ENCODE measurements at regions not wholly inside any gene's neighbourhood (a gene's known extent, or its start where the extent isn't known, plus 50 kb on each side); places are given as distances from the start of the nearest gene placed in this dataset.

DNA sequence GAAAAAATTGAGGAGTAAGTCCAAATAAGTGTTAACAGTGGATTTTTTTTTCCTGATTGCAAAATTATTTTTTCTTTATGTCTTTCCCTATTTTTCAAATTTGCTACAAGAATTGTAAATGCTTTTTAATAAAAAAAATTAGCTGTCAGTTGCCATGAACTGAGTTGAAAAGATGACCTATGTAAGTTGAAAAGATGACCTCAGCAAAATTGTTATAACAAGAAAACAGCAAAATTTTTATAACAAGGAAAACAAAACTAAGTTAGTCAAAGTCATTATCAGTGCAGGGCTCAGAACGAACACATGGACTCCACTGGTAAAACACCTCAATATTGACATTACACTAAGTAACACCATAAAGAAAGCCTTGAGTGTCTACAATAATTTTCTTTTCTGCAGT lies 207.0 kb upstream of the HDDC2 start:
- Mint-ChIP-seq H3K4me1 (peaks cover 28% of the 10 kb centered on the region), H3K27ac (no peak overlapping the region), H3K4me3 (no peak overlapping the region), H3K36me3 (peaks cover 8% of the 10 kb centered on the region; the same call in 1 of the 2 replicates), H3K27me3 (ENCODE audit: low read depth) (peaks cover 2% of the 10 kb centered on the region), H3K9me3 (peaks cover 17% of the 10 kb centered on the region)
- ATAC-seq, result no peak
- POLR2A ChIA-PET, result interaction anchor here (0.5 kb wide), 1 partner anchor 136 kb away, joined by 3 read pairs; no protein-coding TSS in a partner anchor
- TF ChIP-seq, protein P1, sequence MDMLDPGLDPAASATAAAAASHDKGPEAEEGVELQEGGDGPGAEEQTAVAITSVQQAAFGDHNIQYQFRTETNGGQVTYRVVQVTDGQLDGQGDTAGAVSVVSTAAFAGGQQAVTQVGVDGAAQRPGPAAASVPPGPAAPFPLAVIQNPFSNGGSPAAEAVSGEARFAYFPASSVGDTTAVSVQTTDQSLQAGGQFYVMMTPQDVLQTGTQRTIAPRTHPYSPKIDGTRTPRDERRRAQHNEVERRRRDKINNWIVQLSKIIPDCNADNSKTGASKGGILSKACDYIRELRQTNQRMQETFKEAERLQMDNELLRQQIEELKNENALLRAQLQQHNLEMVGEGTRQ (CRISPR knock-in tag; IDR thresholded peaks at IDR 0.05), result no peak
- TF ChIP-seq, protein P2, sequence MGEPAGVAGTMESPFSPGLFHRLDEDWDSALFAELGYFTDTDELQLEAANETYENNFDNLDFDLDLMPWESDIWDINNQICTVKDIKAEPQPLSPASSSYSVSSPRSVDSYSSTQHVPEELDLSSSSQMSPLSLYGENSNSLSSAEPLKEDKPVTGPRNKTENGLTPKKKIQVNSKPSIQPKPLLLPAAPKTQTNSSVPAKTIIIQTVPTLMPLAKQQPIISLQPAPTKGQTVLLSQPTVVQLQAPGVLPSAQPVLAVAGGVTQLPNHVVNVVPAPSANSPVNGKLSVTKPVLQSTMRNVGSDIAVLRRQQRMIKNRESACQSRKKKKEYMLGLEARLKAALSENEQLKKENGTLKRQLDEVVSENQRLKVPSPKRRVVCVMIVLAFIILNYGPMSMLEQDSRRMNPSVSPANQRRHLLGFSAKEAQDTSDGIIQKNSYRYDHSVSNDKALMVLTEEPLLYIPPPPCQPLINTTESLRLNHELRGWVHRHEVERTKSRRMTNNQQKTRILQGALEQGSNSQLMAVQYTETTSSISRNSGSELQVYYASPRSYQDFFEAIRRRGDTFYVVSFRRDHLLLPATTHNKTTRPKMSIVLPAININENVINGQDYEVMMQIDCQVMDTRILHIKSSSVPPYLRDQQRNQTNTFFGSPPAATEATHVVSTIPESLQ (CRISPR knock-in tag; IDR thresholded peaks at IDR 0.05), result no peak
- no peak for TF ChIP-seq ZNF121 (CRISPR knock-in tag; IDR thresholded peaks at IDR 0.05)
- TF ChIP-seq, protein P3, sequence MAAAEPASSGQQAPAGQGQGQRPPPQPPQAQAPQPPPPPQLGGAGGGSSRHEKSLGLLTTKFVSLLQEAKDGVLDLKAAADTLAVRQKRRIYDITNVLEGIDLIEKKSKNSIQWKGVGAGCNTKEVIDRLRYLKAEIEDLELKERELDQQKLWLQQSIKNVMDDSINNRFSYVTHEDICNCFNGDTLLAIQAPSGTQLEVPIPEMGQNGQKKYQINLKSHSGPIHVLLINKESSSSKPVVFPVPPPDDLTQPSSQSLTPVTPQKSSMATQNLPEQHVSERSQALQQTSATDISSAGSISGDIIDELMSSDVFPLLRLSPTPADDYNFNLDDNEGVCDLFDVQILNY (CRISPR knock-in tag; IDR thresholded peaks at IDR 0.05), result no peak
- no peak for DNase-seq (ENCODE audit: low spot score)
- CTCF ChIA-PET, result no interaction called here

DNA sequence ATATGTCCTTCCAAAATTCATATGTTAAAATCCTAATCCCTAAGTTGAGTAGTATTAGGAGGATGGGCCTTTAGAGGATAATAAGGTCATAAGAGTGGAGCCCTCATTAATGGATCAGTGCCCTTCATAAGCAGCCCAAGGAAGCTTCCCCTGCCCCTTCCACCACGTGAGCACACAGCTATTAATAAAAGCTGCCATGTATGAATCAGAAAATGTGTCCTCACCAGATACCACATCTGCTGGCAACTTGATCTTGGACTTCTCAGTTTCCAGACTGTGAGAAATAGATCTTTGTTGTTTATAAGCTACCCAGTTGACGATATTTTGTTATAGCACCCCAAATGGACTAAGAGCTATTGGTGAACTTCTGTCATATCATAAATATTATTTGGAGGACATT lies 207.7 kb upstream of the HDDC2 start:
- POLR2A ChIA-PET, result interaction anchor here (0.5 kb wide), 1 partner anchor 135 kb away, joined by 3 read pairs; no protein-coding TSS in a partner anchor
- H3K9me3 Mint-ChIP-seq, result peaks cover 23% of the 10 kb centered on the region
- no peak overlapping the region for H3K27ac Mint-ChIP-seq
- peaks cover 2% of the 10 kb centered on the region for H3K27me3 Mint-ChIP-seq (ENCODE audit: low read depth)
- H3K36me3 Mint-ChIP-seq, result peaks cover 8% of the 10 kb centered on the region
- ATAC-seq (no peak), DNase-seq (ENCODE audit: low spot score) (no peak)
- CTCF ChIA-PET, result interaction anchor here (0.7 kb wide), 1 partner anchor 244 kb away, joined by 3 read pairs; no protein-coding TSS in a partner anchor
- no peak overlapping the region for H3K4me3 Mint-ChIP-seq
- peaks cover 22% of the 10 kb centered on the region for H3K4me1 Mint-ChIP-seq
- TF ChIP-seq, protein P4, sequence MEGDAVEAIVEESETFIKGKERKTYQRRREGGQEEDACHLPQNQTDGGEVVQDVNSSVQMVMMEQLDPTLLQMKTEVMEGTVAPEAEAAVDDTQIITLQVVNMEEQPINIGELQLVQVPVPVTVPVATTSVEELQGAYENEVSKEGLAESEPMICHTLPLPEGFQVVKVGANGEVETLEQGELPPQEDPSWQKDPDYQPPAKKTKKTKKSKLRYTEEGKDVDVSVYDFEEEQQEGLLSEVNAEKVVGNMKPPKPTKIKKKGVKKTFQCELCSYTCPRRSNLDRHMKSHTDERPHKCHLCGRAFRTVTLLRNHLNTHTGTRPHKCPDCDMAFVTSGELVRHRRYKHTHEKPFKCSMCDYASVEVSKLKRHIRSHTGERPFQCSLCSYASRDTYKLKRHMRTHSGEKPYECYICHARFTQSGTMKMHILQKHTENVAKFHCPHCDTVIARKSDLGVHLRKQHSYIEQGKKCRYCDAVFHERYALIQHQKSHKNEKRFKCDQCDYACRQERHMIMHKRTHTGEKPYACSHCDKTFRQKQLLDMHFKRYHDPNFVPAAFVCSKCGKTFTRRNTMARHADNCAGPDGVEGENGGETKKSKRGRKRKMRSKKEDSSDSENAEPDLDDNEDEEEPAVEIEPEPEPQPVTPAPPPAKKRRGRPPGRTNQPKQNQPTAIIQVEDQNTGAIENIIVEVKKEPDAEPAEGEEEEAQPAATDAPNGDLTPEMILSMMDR (IDR thresholded peaks at IDR 0.05), result no peak
- TF ChIP-seq, protein P5, sequence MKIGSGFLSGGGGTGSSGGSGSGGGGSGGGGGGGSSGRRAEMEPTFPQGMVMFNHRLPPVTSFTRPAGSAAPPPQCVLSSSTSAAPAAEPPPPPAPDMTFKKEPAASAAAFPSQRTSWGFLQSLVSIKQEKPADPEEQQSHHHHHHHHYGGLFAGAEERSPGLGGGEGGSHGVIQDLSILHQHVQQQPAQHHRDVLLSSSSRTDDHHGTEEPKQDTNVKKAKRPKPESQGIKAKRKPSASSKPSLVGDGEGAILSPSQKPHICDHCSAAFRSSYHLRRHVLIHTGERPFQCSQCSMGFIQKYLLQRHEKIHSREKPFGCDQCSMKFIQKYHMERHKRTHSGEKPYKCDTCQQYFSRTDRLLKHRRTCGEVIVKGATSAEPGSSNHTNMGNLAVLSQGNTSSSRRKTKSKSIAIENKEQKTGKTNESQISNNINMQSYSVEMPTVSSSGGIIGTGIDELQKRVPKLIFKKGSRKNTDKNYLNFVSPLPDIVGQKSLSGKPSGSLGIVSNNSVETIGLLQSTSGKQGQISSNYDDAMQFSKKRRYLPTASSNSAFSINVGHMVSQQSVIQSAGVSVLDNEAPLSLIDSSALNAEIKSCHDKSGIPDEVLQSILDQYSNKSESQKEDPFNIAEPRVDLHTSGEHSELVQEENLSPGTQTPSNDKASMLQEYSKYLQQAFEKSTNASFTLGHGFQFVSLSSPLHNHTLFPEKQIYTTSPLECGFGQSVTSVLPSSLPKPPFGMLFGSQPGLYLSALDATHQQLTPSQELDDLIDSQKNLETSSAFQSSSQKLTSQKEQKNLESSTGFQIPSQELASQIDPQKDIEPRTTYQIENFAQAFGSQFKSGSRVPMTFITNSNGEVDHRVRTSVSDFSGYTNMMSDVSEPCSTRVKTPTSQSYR (CRISPR knock-in tag; IDR thresholded peaks at IDR 0.05), result no peak
- TF ChIP-seq, protein P6, sequence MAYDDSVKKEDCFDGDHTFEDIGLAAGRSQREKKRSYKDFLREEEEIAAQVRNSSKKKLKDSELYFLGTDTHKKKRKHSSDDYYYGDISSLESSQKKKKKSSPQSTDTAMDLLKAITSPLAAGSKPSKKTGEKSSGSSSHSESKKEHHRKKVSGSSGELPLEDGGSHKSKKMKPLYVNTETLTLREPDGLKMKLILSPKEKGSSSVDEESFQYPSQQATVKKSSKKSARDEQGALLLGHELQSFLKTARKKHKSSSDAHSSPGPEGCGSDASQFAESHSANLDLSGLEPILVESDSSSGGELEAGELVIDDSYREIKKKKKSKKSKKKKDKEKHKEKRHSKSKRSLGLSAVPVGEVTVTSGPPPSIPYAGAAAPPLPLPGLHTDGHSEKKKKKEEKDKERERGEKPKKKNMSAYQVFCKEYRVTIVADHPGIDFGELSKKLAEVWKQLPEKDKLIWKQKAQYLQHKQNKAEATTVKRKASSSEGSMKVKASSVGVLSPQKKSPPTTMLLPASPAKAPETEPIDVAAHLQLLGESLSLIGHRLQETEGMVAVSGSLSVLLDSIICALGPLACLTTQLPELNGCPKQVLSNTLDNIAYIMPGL (CRISPR knock-in tag; IDR thresholded peaks at IDR 0.05), result no peak
- no peak for TF ChIP-seq JAZF1 (CRISPR knock-in tag; IDR thresholded peaks at IDR 0.05)
- TF ChIP-seq SOX15 (CRISPR knock-in tag; IDR thresholded peaks at IDR 0.05), result no peak
- TF ChIP-seq, protein P7, sequence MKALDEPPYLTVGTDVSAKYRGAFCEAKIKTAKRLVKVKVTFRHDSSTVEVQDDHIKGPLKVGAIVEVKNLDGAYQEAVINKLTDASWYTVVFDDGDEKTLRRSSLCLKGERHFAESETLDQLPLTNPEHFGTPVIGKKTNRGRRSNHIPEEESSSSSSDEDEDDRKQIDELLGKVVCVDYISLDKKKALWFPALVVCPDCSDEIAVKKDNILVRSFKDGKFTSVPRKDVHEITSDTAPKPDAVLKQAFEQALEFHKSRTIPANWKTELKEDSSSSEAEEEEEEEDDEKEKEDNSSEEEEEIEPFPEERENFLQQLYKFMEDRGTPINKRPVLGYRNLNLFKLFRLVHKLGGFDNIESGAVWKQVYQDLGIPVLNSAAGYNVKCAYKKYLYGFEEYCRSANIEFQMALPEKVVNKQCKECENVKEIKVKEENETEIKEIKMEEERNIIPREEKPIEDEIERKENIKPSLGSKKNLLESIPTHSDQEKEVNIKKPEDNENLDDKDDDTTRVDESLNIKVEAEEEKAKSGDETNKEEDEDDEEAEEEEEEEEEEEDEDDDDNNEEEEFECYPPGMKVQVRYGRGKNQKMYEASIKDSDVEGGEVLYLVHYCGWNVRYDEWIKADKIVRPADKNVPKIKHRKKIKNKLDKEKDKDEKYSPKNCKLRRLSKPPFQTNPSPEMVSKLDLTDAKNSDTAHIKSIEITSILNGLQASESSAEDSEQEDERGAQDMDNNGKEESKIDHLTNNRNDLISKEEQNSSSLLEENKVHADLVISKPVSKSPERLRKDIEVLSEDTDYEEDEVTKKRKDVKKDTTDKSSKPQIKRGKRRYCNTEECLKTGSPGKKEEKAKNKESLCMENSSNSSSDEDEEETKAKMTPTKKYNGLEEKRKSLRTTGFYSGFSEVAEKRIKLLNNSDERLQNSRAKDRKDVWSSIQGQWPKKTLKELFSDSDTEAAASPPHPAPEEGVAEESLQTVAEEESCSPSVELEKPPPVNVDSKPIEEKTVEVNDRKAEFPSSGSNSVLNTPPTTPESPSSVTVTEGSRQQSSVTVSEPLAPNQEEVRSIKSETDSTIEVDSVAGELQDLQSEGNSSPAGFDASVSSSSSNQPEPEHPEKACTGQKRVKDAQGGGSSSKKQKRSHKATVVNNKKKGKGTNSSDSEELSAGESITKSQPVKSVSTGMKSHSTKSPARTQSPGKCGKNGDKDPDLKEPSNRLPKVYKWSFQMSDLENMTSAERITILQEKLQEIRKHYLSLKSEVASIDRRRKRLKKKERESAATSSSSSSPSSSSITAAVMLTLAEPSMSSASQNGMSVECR (CRISPR knock-in tag; IDR thresholded peaks at IDR 0.05; ENCODE audit: borderline replicate concordance), result no peak
- no peak for TF ChIP-seq NR1H2 (CRISPR knock-in tag; IDR thresholded peaks at IDR 0.05)
- TF ChIP-seq, protein P8, sequence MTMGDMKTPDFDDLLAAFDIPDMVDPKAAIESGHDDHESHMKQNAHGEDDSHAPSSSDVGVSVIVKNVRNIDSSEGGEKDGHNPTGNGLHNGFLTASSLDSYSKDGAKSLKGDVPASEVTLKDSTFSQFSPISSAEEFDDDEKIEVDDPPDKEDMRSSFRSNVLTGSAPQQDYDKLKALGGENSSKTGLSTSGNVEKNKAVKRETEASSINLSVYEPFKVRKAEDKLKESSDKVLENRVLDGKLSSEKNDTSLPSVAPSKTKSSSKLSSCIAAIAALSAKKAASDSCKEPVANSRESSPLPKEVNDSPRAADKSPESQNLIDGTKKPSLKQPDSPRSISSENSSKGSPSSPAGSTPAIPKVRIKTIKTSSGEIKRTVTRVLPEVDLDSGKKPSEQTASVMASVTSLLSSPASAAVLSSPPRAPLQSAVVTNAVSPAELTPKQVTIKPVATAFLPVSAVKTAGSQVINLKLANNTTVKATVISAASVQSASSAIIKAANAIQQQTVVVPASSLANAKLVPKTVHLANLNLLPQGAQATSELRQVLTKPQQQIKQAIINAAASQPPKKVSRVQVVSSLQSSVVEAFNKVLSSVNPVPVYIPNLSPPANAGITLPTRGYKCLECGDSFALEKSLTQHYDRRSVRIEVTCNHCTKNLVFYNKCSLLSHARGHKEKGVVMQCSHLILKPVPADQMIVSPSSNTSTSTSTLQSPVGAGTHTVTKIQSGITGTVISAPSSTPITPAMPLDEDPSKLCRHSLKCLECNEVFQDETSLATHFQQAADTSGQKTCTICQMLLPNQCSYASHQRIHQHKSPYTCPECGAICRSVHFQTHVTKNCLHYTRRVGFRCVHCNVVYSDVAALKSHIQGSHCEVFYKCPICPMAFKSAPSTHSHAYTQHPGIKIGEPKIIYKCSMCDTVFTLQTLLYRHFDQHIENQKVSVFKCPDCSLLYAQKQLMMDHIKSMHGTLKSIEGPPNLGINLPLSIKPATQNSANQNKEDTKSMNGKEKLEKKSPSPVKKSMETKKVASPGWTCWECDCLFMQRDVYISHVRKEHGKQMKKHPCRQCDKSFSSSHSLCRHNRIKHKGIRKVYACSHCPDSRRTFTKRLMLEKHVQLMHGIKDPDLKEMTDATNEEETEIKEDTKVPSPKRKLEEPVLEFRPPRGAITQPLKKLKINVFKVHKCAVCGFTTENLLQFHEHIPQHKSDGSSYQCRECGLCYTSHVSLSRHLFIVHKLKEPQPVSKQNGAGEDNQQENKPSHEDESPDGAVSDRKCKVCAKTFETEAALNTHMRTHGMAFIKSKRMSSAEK (CRISPR knock-in tag; IDR thresholded peaks at IDR 0.05; ENCODE audit: borderline replicate concordance), result no peak
- TF ChIP-seq EMX1 (CRISPR knock-in tag; IDR thresholded peaks at IDR 0.05), result no peak
- no peak for TF ChIP-seq ZNF138 (CRISPR knock-in tag; conservative IDR thresholded peaks at IDR 0.05)
- no peak for TF ChIP-seq KAT7 (CRISPR knock-in tag; IDR thresholded peaks at IDR 0.05; ENCODE audit: borderline replicate concordance)

Data from WTC11 (cell line).